Prostate gland (tissue), 2 donors: ENCODE measurements at regions not wholly inside any gene's neighbourhood (a gene's known extent, or its start where the extent isn't known, plus 50 kb on each side); places are given as distances from the start of the nearest gene placed in this dataset.

Source experiments
- POLR2AphosphoS5 ChIP-seq: sonication (generic); formaldehyde crosslinking; IDR thresholded peaks from one replicate; pipeline ENCODE4 v1.6.1; 2017; ENCODE audit warnings: antibody characterized with exemption
- TF ChIP-seq, protein P1 (sequence below), 4 experiments: fragments of 200-600 bp in 2 of 4; fragments of 450-650 bp in 2 of 4; sonication (generic) in 2 of 4; IDR thresholded peaks; 1 replicate in 3 of 4; 2 replicates in 1 of 4; pipeline ENCODE4 v1.5.1; 2016 to 2019; ENCODE audit warnings: antibody characterized with exemption in 4 of 4, mild to moderate bottlenecking in 2 of 4, moderate library complexity in 2 of 4

GRCh38 chr7:9718071-9718661, 1255.5 kb upstream of the PHF14 start:
- TF ChIP-seq, protein P1, sequence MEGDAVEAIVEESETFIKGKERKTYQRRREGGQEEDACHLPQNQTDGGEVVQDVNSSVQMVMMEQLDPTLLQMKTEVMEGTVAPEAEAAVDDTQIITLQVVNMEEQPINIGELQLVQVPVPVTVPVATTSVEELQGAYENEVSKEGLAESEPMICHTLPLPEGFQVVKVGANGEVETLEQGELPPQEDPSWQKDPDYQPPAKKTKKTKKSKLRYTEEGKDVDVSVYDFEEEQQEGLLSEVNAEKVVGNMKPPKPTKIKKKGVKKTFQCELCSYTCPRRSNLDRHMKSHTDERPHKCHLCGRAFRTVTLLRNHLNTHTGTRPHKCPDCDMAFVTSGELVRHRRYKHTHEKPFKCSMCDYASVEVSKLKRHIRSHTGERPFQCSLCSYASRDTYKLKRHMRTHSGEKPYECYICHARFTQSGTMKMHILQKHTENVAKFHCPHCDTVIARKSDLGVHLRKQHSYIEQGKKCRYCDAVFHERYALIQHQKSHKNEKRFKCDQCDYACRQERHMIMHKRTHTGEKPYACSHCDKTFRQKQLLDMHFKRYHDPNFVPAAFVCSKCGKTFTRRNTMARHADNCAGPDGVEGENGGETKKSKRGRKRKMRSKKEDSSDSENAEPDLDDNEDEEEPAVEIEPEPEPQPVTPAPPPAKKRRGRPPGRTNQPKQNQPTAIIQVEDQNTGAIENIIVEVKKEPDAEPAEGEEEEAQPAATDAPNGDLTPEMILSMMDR (IDR thresholded peaks at IDR 0.05) = no peak
- no peak for TF ChIP-seq POLR2AphosphoS5
